H1 (cell line): ENCODE measurements at regions not wholly inside any gene's neighbourhood (a gene's known extent, or its start where the extent isn't known, plus 50 kb on each side); places are given as distances from the start of the nearest gene placed in this dataset.

Experiments used
- CTCF ChIA-PET: fragments of 300-600 bp; sonication (Branson Sonifier 250); formaldehyde crosslinking; loops from one replicate; lab custom pipeline; 2021; ENCODE audit not compliant: partially characterized antibody; lab: Charles Lee
- POLR2A ChIA-PET: fragments of 300-600 bp; sonication (Branson Sonifier 250); formaldehyde crosslinking; loops from one replicate; lab custom pipeline; 2021; ENCODE audit warnings: inconsistent platforms; ENCODE audit not compliant: partially characterized antibody; lab: Charles Lee
- DNase-seq, 2 experiments: peaks; one replicate each; pipeline versions ENCODE4 v3.0.0 to v3.0.0-alpha.2; 2010 to 2022; ENCODE audit warnings: low spot score in 2 of 2, low read depth in 1 of 2, mixed read lengths in 1 of 2
- FAIRE-seq: peaks from 2 replicates; lab custom pipeline; 2011; peaks lifted over from hg19 to GRCh38; lab: Jason Lieb, UNC
- H2AFZ ChIP-seq: 2 replicates; pipeline ENCODE4 v1.8.1; 2012; ENCODE audit warnings: low read length, inconsistent platforms
- H2AK5ac ChIP-seq: 2 replicates; pipeline ENCODE4 v1.6.1; 2013; ENCODE audit warnings: low read depth, low read length
- H2BK120ac ChIP-seq: replicated peaks from 2 replicates; pipeline ENCODE3; 2013; ENCODE audit warnings: low read depth, low read length, inconsistent platforms
- H2BK12ac ChIP-seq: 2 replicates; pipeline ENCODE4 v1.6.1; 2013; ENCODE audit warnings: low read depth, low read length
- H2BK15ac ChIP-seq: 2 replicates; pipeline ENCODE4 v1.6.1; 2013; ENCODE audit warnings: low read length
- H2BK20ac ChIP-seq: 2 replicates; pipeline ENCODE4 v1.6.1; 2013; ENCODE audit warnings: low read length
- H2BK5ac ChIP-seq: 2 replicates; pipeline ENCODE4 v1.6.1; 2013; ENCODE audit warnings: low read depth, low read length
- H3K14ac ChIP-seq: 2 replicates; pipeline ENCODE4 v1.6.1; 2013; ENCODE audit warnings: inconsistent platforms; ENCODE audit not compliant: insufficient read length
- H3K18ac ChIP-seq: 2 replicates; pipeline ENCODE4 v1.6.1; 2013; ENCODE audit warnings: low read length; ENCODE audit errors: extremely low read depth
- H3K23ac ChIP-seq: 2 replicates; pipeline ENCODE4 v1.6.1; 2013; ENCODE audit warnings: inconsistent platforms; ENCODE audit not compliant: insufficient read length
- H3K23me2 ChIP-seq: 2 replicates; pipeline ENCODE4 v1.6.1; 2013; ENCODE audit warnings: low read depth, low read length
- H3K27ac ChIP-seq: 2 replicates; pipeline ENCODE4 v1.6.1; 2011; ENCODE audit warnings: low read depth, low read length, inconsistent platforms
- H3K27me3 ChIP-seq, 4 experiments: replicated peaks in 1 of 4; 1 replicate in 1 of 4; 2 replicates in 3 of 4; pipeline versions ENCODE4 v1.6.1 to v1.8.1; 2011 to 2013; ENCODE audit warnings: low read length in 3 of 4, mild to moderate bottlenecking in 3 of 4, inconsistent platforms in 2 of 4, mixed read lengths in 2 of 4, moderate library complexity in 1 of 4; ENCODE audit not compliant: control insufficient read depth in 3 of 4, insufficient read depth in 3 of 4; ENCODE audit errors: extremely low read depth in 1 of 4
- H3K36me3 ChIP-seq, 4 experiments: 2 replicates each; pipeline versions ENCODE4 v1.6.1 to v1.8.1; 2011 to 2013; ENCODE audit warnings: mild to moderate bottlenecking in 4 of 4, low read length in 3 of 4, moderate library complexity in 2 of 4, control low read depth in 1 of 4, inconsistent platforms in 1 of 4; ENCODE audit not compliant: insufficient read depth in 4 of 4, control insufficient read depth in 2 of 4
- H3K4ac ChIP-seq: replicated peaks from 2 replicates; pipeline ENCODE3; 2013; ENCODE audit warnings: low read length, low read depth, mixed read lengths, inconsistent platforms; ENCODE audit not compliant: insufficient read length
- H3K4me1 ChIP-seq, 4 experiments: replicated peaks in 1 of 4; 1 replicate in 1 of 4; 2 replicates in 3 of 4; pipeline versions ENCODE4 v1.6.1 to v1.8.1; 2011 to 2013; ENCODE audit warnings: low read length in 3 of 4, inconsistent platforms in 2 of 4, mixed read lengths in 1 of 4; ENCODE audit not compliant: insufficient read depth in 4 of 4, control insufficient read depth in 3 of 4
- H3K4me2 ChIP-seq, 2 experiments: 2 replicates each; pipeline versions ENCODE4 v1.6.1 to v1.8.1; 2011 to 2013; ENCODE audit warnings: low read depth in 2 of 2, low read length in 2 of 2, control low read depth in 1 of 2, inconsistent platforms in 1 of 2, mild to moderate bottlenecking in 1 of 2; ENCODE audit not compliant: insufficient read depth in 1 of 2
- H3K4me3 ChIP-seq, 4 experiments: fragments of 200-600, 300-600 bp in 1 of 4; sonication (generic), shearing (Covaris generic), sonication (Bioruptor Twin) in 1 of 4; 2 replicates each; pipeline versions ENCODE4 v1.5.1 to v1.8.1; 2011 to 2016; ENCODE audit warnings: low read length in 4 of 4, low read depth in 3 of 4, control low read depth in 2 of 4, inconsistent platforms in 2 of 4, mild to moderate bottlenecking in 2 of 4, mixed read lengths in 1 of 4, moderate library complexity in 1 of 4; ENCODE audit not compliant: insufficient read depth in 2 of 4; ENCODE audit errors: extremely low read depth in 1 of 4
- H3K56ac ChIP-seq: replicated peaks from 2 replicates; pipeline ENCODE3; 2013; ENCODE audit warnings: low read depth, mild to moderate bottlenecking, mixed read lengths, low read length, inconsistent platforms; ENCODE audit not compliant: insufficient read length
- H3K79me1 ChIP-seq: 2 replicates; pipeline ENCODE4 v1.6.1; 2013; ENCODE audit warnings: low read depth, low read length, control low read depth
- H3K79me2 ChIP-seq, 2 experiments: 2 replicates each; pipeline versions ENCODE4 v1.6.1 to v1.8.1; 2012 to 2013; ENCODE audit warnings: low read length in 2 of 2, mild to moderate bottlenecking in 2 of 2, inconsistent platforms in 1 of 2; ENCODE audit not compliant: insufficient read depth in 2 of 2, control insufficient read depth in 1 of 2
- H3K9ac ChIP-seq, 4 experiments: replicated peaks in 1 of 4; 1 replicate in 1 of 4; 2 replicates in 3 of 4; pipeline versions ENCODE4 v1.6.1 to v1.8.1; 2011 to 2013; ENCODE audit warnings: low read depth in 3 of 4, low read length in 3 of 4, control low read depth in 2 of 4, mild to moderate bottlenecking in 2 of 4, moderate library complexity in 2 of 4, inconsistent platforms in 1 of 4; ENCODE audit errors: extremely low read depth in 1 of 4
- H3K9me3 ChIP-seq, 2 experiments: 2 replicates each; pipeline versions ENCODE4 v1.6.1 to v1.8.1; 2012 to 2013; ENCODE audit warnings: mild to moderate bottlenecking in 2 of 2, moderate library complexity in 2 of 2, control low read depth in 1 of 2, inconsistent platforms in 1 of 2, low read depth in 1 of 2, low read length in 1 of 2, mixed read lengths in 1 of 2; ENCODE audit not compliant: insufficient read depth in 2 of 2
- H4K20me1 ChIP-seq, 2 experiments: replicated peaks in 1 of 2; 2 replicates each; pipeline versions ENCODE3 to v1.8.1; 2011 to 2013; ENCODE audit warnings: inconsistent platforms in 2 of 2, low read length in 2 of 2, mild to moderate bottlenecking in 1 of 2; ENCODE audit not compliant: insufficient read depth in 2 of 2, control insufficient read depth in 1 of 2
- H4K5ac ChIP-seq: 2 replicates; pipeline ENCODE4 v1.6.1; 2013; ENCODE audit warnings: low read length, low read depth, mixed read lengths, inconsistent platforms; ENCODE audit not compliant: insufficient read length
- H4K8ac ChIP-seq: 2 replicates; pipeline ENCODE4 v1.8.0; 2013; ENCODE audit warnings: mild to moderate bottlenecking, moderate library complexity, low read length, inconsistent platforms; ENCODE audit not compliant: insufficient read depth; ENCODE audit errors: extremely low read depth
- H4K91ac ChIP-seq: replicated peaks from 2 replicates; pipeline ENCODE3; 2013; ENCODE audit warnings: low read length, mixed read lengths, inconsistent platforms; ENCODE audit not compliant: insufficient read length
- BCL11A ChIP-seq, 2 experiments: IDR thresholded peaks; one replicate each; pipeline ENCODE4 v1.6.1; 2011; ENCODE audit warnings: low read depth in 2 of 2, low read length in 2 of 2, mild to moderate bottlenecking in 2 of 2
- EP300 ChIP-seq, 2 experiments: IDR thresholded peaks; 1 replicate in 1 of 2; 2 replicates in 1 of 2; pipeline ENCODE4 v1.6.1; 2011 to 2012; ENCODE audit warnings: low read depth in 2 of 2, low read length in 2 of 2, mild to moderate bottlenecking in 2 of 2, borderline replicate concordance in 1 of 2, inconsistent platforms in 1 of 2, moderate library complexity in 1 of 2
- GABPA ChIP-seq: IDR thresholded peaks from 2 replicates; pipeline ENCODE4 v1.6.1; 2011; ENCODE audit warnings: mild to moderate bottlenecking, low read length, moderate library complexity, borderline replicate concordance; ENCODE audit not compliant: insufficient read depth
- JUN ChIP-seq: IDR thresholded peaks from 2 replicates; pipeline ENCODE4 v1.6.1; 2011; ENCODE audit warnings: low read depth, mild to moderate bottlenecking, improper control_type of control experiment, low read length
- PHF8 ChIP-seq: fragments of 200-600 bp; sonication (generic); conservative IDR thresholded peaks from 2 replicates; pipeline ENCODE4 v1.7.1; 2012; ENCODE audit warnings: low read depth, mild to moderate bottlenecking, inconsistent platforms, low read length, moderate library complexity
- SP2 ChIP-seq: IDR thresholded peaks from 2 replicates; pipeline ENCODE4 v1.6.1; 2012; ENCODE audit warnings: mild to moderate bottlenecking, low read length, inconsistent platforms
- WGBS, 2 experiments: shearing (Covaris generic) in 1 of 2; methylation state at CpG; one replicate each; pipeline versions ENCODE4 v1.1.6 to v1.1.7; 2013 to 2015; ENCODE audit warnings: low lambda C conversion rate in 2 of 2, mixed read lengths in 2 of 2, inconsistent platforms in 1 of 2, low coverage in 1 of 2, missing lambda C conversion rate in 1 of 2; ENCODE audit not compliant: insufficient replicate concordance in 2 of 2, insufficient coverage in 1 of 2, insufficient read length in 1 of 2; ENCODE audit errors: extremely low coverage in 1 of 2, missing lambda C conversion rate in 1 of 2; 5-methylcytosine and 5-hydroxymethylcytosine counted together
- TF ChIP-seq, protein P1 (sequence below): IDR thresholded peaks from 2 replicates; pipeline ENCODE4 v1.6.1; 2011; ENCODE audit warnings: low read depth, mild to moderate bottlenecking, low read length; ENCODE audit not compliant: insufficient read depth

DNA sequence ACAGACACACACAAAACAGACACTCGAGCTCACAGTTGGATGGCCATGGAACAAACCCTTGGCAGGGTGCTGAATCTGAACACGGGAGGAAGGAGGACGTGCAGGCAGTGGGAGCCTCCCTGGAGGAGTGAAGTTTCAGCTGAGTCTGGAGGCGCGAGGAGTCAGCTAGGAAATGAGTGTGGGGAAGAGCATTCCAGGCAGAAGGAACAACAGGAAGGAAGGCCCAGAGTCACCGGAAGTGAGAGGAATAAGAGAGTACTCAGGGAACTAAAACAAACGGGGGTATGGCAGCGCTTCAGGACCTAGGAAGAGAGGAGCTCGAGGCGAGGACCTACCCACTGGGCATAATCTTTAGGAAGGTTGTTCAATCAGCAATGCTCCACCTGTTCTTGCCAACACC lies 137.3 kb downstream of the SYF2 start:
- H3K27me3 ChIP-seq: no peaks in the 10 kb centered on the region; a peak in 1 of 7 replicates
- POLR2A ChIA-PET: no interaction called here
- H3K4me2 ChIP-seq: no peak overlapping the region
- no peaks in the 10 kb centered on the region for H3K9me3 ChIP-seq
- no peaks in the 10 kb centered on the region for H4K20me1 ChIP-seq
- no peak overlapping the region for H3K4me3 ChIP-seq
- no peak overlapping the region for H2AFZ ChIP-seq
- H3K79me2 ChIP-seq: no peaks in the 10 kb centered on the region
- no peaks in the 10 kb centered on the region for H3K36me3 ChIP-seq
- H4K91ac ChIP-seq: no peak overlapping the region
- H3K18ac ChIP-seq: no peak overlapping the region
- H3K27ac ChIP-seq: no peak overlapping the region
- DNase-seq (no peak), FAIRE-seq (no peak)
- H2BK12ac ChIP-seq: no peak overlapping the region
- 0 out of 2 replicates have a peak overlapping the region, but pooled peaks have one; percentile 6 for H2BK15ac ChIP-seq
- H2BK20ac ChIP-seq: no peak overlapping the region
- CTCF ChIA-PET: interaction anchor here (0.7 to 7.5 kb wide), 7 partner anchors 9 to 162 kb away, joined by 3 to 61 read pairs (median 3); no protein-coding TSS in a partner anchor
- H2BK120ac ChIP-seq: no peak overlapping the region
- no peak overlapping the region for H2AK5ac ChIP-seq
- H3K4ac ChIP-seq: no peak overlapping the region
- no peak overlapping the region for H3K56ac ChIP-seq
- H3K79me1 ChIP-seq: no peaks in the 10 kb centered on the region
- no peaks in the 10 kb centered on the region for H3K23me2 ChIP-seq
- no peak overlapping the region for H3K9ac ChIP-seq
- WGBS, 2 experiments: 70% methylated on average over 10 of the region's 10 CpGs; no CpG with 5 or more reads in 1 of the 2 experiments
- no peak overlapping the region for H4K8ac ChIP-seq
- no peak overlapping the region for H3K23ac ChIP-seq
- no peak overlapping the region for H2BK5ac ChIP-seq
- H3K4me1 ChIP-seq: no peaks in the 10 kb centered on the region
- no peak overlapping the region for H4K5ac ChIP-seq
- no peak overlapping the region for H3K14ac ChIP-seq
- TF ChIP-seq GABPA (no peak), EP300 (IDR thresholded peaks at IDR 0.05; ENCODE audit: borderline replicate concordance in 1 of 2, low read depth in 2 of 2, low read length in 2 of 2) (no peak), JUN (no peak), BCL11A (IDR thresholded peaks at IDR 0.05; ENCODE audit: low read depth in 2 of 2, low read length in 2 of 2) (no peak), SP2 (no peak), PHF8 (no peak)
- TF ChIP-seq, protein P1, sequence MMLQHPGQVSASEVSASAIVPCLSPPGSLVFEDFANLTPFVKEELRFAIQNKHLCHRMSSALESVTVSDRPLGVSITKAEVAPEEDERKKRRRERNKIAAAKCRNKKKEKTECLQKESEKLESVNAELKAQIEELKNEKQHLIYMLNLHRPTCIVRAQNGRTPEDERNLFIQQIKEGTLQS: no peak
